ENCODE measurements at regions not wholly inside any gene's neighbourhood (a gene's known extent, or its start where the extent isn't known, plus 50 kb on each side); places are given as distances from the start of the nearest gene placed in this dataset.

GRCh38 chr6:44650495-44650894, 263.0 kb downstream of the CDC5L start (continued):
- TF ChIP-seq GLI2 (tag by site-specific recombination; IDR thresholded peaks at IDR 0.05; ENCODE audit: borderline replicate concordance, low read depth): no peak
- no peak for TF ChIP-seq ZNF654 (tag by site-specific recombination; IDR thresholded peaks at IDR 0.05; ENCODE audit: low read depth)
- no peak for TF ChIP-seq ZSCAN5A (tag by site-specific recombination; IDR thresholded peaks at IDR 0.05)
- TF ChIP-seq ZSCAN30 (tag by site-specific recombination; IDR thresholded peaks at IDR 0.05): no peak

GRCh38 chr6:44650947-44651346, 263.4 kb downstream of the CDC5L start:
- H3K4me3 ChIP-seq (ENCODE audit: low read depth, low read length): no peak overlapping the region
- no peak for TF ChIP-seq ZNF600 (tag by site-specific recombination; IDR thresholded peaks at IDR 0.05)
- no peak for TF ChIP-seq ZNF692 (tag by site-specific recombination; IDR thresholded peaks at IDR 0.05)
- no peak for TF ChIP-seq ZBTB44 (tag by site-specific recombination; IDR thresholded peaks at IDR 0.05)
- no peak for TF ChIP-seq ZNF114 (tag by site-specific recombination; IDR thresholded peaks at IDR 0.05)
- no peak for TF ChIP-seq ZNF544 (tag by site-specific recombination; IDR thresholded peaks at IDR 0.05)
- no peak for TF ChIP-seq AEBP2 (tag by site-specific recombination; IDR thresholded peaks at IDR 0.05; ENCODE audit: borderline replicate concordance)
- no peak for TF ChIP-seq ZNF140 (tag by site-specific recombination; IDR thresholded peaks at IDR 0.05)
- no peak for TF ChIP-seq ZNF473 (tag by site-specific recombination; IDR thresholded peaks at IDR 0.05)
- TF ChIP-seq ZNF335 (tag by site-specific recombination; conservative IDR thresholded peaks at IDR 0.05): no peak
- no peak for TF ChIP-seq ZNF76 (tag by site-specific recombination; IDR thresholded peaks at IDR 0.05; ENCODE audit: borderline replicate concordance, low read depth)
- no peak for TF ChIP-seq ZNF791 (tag by site-specific recombination; IDR thresholded peaks at IDR 0.05)
- no peak for TF ChIP-seq ZNF426 (tag by site-specific recombination; IDR thresholded peaks at IDR 0.05)
- TF ChIP-seq ZFP3 (tag by site-specific recombination; IDR thresholded peaks at IDR 0.05; ENCODE audit: low read depth): no peak
- TF ChIP-seq ZNF239 (tag by site-specific recombination; IDR thresholded peaks at IDR 0.05): no peak
- no peaks in the 10 kb centered on the region for H3K9me3 ChIP-seq (ENCODE audit: control insufficient read depth, insufficient read depth, low read depth, low read length)
- peaks cover 12% of the 10 kb centered on the region for H3K4me1 ChIP-seq (ENCODE audit: control insufficient read depth, insufficient read depth, low read length)
- POLR2A ChIA-PET: no interaction called here
- H3K36me3 ChIP-seq (ENCODE audit: control insufficient read depth in 2 of 2, insufficient read depth in 1 of 2, low read length in 2 of 2): no peaks in the 10 kb centered on the region
- no peak overlapping the region for H3K27ac ChIP-seq (ENCODE audit: extremely low read depth, low read depth, low read length)
- CTCF ChIA-PET: interaction anchor here (1.0 to 3.9 kb wide), 2 partner anchors 175 to 219 kb away, joined by 4 to 25 read pairs; no protein-coding TSS in a partner anchor

- TF ChIP-seq ZBTB7A (tag by site-specific recombination; IDR thresholded peaks at IDR 0.05; ENCODE audit: low read depth) (no peak), ZNF530 (tag by site-specific recombination; IDR thresholded peaks at IDR 0.05; ENCODE audit: low read depth) (no peak), ZNF610 (tag by site-specific recombination; IDR thresholded peaks at IDR 0.05; ENCODE audit: borderline replicate concordance) (no peak), ZNF561 (tag by site-specific recombination; IDR thresholded peaks at IDR 0.05; ENCODE audit: borderline replicate concordance) (no peak), PRDM2 (tag by site-specific recombination; IDR thresholded peaks at IDR 0.05; ENCODE audit: borderline replicate concordance) (no peak)
These were observed 264.1 kb downstream of the CDC5L start for GRCh38 chr6:44651604-44652003.

More at GRCh38 chr6:44651604-44652003, 264.1 kb downstream of the CDC5L start:
- Histone ChIP-seq H3K4me1 (ENCODE audit: control insufficient read depth, insufficient read depth, low read length) (peaks cover 12% of the 10 kb centered on the region), H3K4me3 (ENCODE audit: low read depth, low read length) (no peak overlapping the region), H3K27ac (ENCODE audit: extremely low read depth, low read depth, low read length) (no peak overlapping the region), H3K36me3 (ENCODE audit: control insufficient read depth in 2 of 2, insufficient read depth in 1 of 2, low read length in 2 of 2) (no peaks in the 10 kb centered on the region), H3K9me3 (ENCODE audit: control insufficient read depth, insufficient read depth, low read depth, low read length) (no peaks in the 10 kb centered on the region)
- ChIA-PET CTCF (interaction anchor here (0.6 to 3.9 kb wide), 5 partner anchors 21 to 1279 kb away, joined by 3 to 25 read pairs (median 9); no protein-coding TSS in a partner anchor), POLR2A (no interaction called here)
